ENCODE measurements at regions not wholly inside any gene's neighbourhood (a gene's known extent, or its start where the extent isn't known, plus 50 kb on each side); places are given as distances from the start of the nearest gene placed in this dataset.
"Not testable (repeated sequence)": the region's sequence is repeated elsewhere in the genome, so short reads cannot be mapped to it uniquely, and the experiment has no call there.

DNA sequence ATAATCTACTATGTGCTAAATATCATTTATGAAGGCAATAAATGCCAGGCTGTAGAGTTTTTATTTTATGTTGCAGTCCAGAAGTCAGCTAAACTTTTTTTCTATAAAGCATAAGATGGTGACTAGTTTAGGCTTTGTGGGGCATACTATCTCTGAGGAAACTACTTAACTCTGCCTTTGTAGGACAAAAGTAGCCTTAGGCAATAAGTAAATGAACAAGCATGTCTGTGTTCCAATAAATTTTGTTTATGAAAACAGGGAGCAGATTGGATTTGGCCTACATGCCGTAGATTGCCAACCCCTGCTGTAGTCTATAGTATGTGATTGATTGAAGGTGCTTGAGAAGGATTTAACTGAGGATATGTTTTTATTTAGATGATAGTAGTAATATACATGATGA lies 502.5 kb upstream of the NAALADL2 start:
- H3K9me3 ChIP-seq (ENCODE audit: severe bottlenecking) = no peaks in the 10 kb centered on the region
- H3K4me3 ChIP-seq (ENCODE audit: severe bottlenecking) = no peak overlapping the region
- H3K4me1 ChIP-seq (ENCODE audit: insufficient read depth, poor library complexity, severe bottlenecking) = no peaks in the 10 kb centered on the region
- no peaks in the 10 kb centered on the region for H3K36me3 ChIP-seq (ENCODE audit: low read depth)
- ATAC-seq (ENCODE audit: low read depth) (no peak), DNase-seq (ENCODE audit: low spot score) (no peak)
- H3K27me3 ChIP-seq (ENCODE audit: insufficient read depth, poor library complexity, severe bottlenecking) = no peaks in the 10 kb centered on the region
- TF ChIP-seq, protein P1, sequence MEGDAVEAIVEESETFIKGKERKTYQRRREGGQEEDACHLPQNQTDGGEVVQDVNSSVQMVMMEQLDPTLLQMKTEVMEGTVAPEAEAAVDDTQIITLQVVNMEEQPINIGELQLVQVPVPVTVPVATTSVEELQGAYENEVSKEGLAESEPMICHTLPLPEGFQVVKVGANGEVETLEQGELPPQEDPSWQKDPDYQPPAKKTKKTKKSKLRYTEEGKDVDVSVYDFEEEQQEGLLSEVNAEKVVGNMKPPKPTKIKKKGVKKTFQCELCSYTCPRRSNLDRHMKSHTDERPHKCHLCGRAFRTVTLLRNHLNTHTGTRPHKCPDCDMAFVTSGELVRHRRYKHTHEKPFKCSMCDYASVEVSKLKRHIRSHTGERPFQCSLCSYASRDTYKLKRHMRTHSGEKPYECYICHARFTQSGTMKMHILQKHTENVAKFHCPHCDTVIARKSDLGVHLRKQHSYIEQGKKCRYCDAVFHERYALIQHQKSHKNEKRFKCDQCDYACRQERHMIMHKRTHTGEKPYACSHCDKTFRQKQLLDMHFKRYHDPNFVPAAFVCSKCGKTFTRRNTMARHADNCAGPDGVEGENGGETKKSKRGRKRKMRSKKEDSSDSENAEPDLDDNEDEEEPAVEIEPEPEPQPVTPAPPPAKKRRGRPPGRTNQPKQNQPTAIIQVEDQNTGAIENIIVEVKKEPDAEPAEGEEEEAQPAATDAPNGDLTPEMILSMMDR (IDR thresholded peaks at IDR 0.05; ENCODE audit: poor library complexity, severe bottlenecking) = no peak
- H3K27ac ChIP-seq (ENCODE audit: poor library complexity, severe bottlenecking) = no peak overlapping the region

DNA sequence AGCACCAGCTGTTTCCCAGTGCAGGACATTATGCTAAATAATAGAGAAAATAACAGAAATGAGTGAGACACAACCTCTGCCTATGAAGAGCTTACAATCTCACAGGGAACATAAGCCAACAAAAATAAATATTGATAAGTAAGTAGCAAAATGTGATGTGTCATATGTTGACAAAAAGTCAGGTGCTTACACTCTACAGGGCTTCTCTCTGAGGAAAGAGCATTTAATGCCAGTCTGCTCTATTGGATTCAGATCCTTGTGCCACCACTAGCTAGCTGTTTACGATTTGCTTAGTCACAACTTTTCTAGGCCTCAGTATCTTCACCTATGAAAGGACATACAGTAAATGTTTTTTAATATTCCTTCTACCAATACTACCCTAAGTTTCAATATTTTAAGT lies 500.9 kb upstream of the NAALADL2 start:
- Histone ChIP-seq H3K36me3 (ENCODE audit: low read depth) (no peaks in the 10 kb centered on the region), H3K27ac (ENCODE audit: poor library complexity, severe bottlenecking) (no peak overlapping the region), H3K4me3 (ENCODE audit: severe bottlenecking) (no peak overlapping the region), H3K4me1 (ENCODE audit: insufficient read depth, poor library complexity, severe bottlenecking) (no peaks in the 10 kb centered on the region), H3K9me3 (ENCODE audit: severe bottlenecking) (no peaks in the 10 kb centered on the region), H3K27me3 (ENCODE audit: insufficient read depth, poor library complexity, severe bottlenecking) (no peaks in the 10 kb centered on the region)
- ATAC-seq (ENCODE audit: low read depth) = no peak
- TF ChIP-seq, protein P1 (IDR thresholded peaks at IDR 0.05; ENCODE audit: poor library complexity, severe bottlenecking) = no peak
- no peak for DNase-seq (ENCODE audit: low spot score)

DNA sequence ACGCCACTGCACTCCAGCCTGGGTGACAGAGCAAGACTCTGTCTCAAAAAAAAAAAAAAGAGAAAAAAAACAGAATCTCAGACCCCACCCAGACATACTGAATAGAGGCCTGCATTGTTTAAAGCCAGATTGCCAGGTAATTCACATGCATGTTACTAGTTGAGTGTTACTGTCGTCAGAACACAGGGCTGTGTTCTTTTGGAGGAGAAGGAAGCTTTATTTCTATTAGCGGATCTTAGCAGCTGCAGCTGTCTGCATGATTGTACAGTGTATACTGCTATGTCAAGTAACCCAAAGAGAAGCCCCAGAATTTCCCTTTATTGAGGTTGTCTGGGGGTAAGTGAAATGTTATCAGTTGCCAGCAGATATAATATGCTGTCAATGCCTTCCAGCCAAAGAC lies 496.6 kb upstream of the NAALADL2 start:
- H3K27me3 ChIP-seq (ENCODE audit: insufficient read depth, poor library complexity, severe bottlenecking) = no peaks in the 10 kb centered on the region
- TF ChIP-seq, protein P1 (IDR thresholded peaks at IDR 0.05; ENCODE audit: poor library complexity, severe bottlenecking) = no peak
- H3K27ac ChIP-seq (ENCODE audit: poor library complexity, severe bottlenecking) = no peak overlapping the region
- DNase-seq (ENCODE audit: low spot score) = no peak
- no peaks in the 10 kb centered on the region for H3K9me3 ChIP-seq (ENCODE audit: severe bottlenecking)
- H3K4me1 ChIP-seq (ENCODE audit: insufficient read depth, poor library complexity, severe bottlenecking) = no peaks in the 10 kb centered on the region
- no peaks in the 10 kb centered on the region for H3K36me3 ChIP-seq (ENCODE audit: low read depth)
- H3K4me3 ChIP-seq (ENCODE audit: severe bottlenecking) = no peak overlapping the region
- no peak for ATAC-seq (ENCODE audit: low read depth)

DNA sequence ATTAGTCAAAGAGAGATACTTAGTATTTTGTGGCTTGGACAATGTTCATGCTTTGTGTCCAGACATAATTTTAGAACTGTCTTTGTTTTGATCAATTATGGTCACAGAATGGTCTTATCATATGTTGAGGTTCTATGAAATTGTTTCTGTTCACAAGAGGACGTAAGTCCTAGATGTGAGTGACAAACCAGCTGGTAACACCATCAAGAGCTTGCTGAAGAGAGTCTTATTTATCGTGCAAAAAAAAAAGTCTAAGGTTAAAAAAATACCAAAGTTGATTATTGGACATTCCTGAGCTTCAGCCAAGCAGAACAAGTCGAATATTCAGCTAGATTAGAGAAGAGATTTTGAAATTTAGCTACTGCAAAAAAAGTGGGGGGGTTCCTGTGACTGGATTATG lies 495.9 kb upstream of the NAALADL2 start:
- no peaks in the 10 kb centered on the region for H3K27me3 ChIP-seq (ENCODE audit: insufficient read depth, poor library complexity, severe bottlenecking)
- no peak overlapping the region for H3K4me3 ChIP-seq (ENCODE audit: severe bottlenecking)
- TF ChIP-seq, protein P1 (IDR thresholded peaks at IDR 0.05; ENCODE audit: poor library complexity, severe bottlenecking) = no peak
- DNase-seq (ENCODE audit: low spot score) (no peak), ATAC-seq (ENCODE audit: low read depth) (no peak)
- no peak overlapping the region for H3K27ac ChIP-seq (ENCODE audit: poor library complexity, severe bottlenecking)
- H3K4me1 ChIP-seq (ENCODE audit: insufficient read depth, poor library complexity, severe bottlenecking) = no peaks in the 10 kb centered on the region
- no peaks in the 10 kb centered on the region for H3K36me3 ChIP-seq (ENCODE audit: low read depth)
- H3K9me3 ChIP-seq (ENCODE audit: severe bottlenecking) = no peaks in the 10 kb centered on the region

DNA sequence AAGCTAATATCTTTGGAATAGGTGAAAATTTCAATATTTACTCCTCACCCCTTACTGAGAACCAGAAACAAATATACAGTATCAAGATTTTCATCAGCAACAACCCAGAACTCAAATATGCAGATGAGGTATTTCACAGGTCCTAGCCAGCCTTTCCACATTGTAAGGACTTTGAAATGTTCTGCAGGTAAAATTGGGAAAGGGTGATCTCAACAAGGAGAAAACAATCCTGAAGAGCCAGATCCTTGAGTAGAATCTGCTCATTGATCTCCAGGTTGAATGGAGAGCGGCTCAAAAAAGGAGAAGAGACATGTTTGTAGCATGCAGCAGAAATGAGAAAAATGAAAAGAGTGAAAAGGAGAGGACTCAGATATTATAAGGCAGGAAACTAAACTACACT lies 493.3 kb upstream of the NAALADL2 start:
- TF ChIP-seq, protein P1 (IDR thresholded peaks at IDR 0.05; ENCODE audit: poor library complexity, severe bottlenecking) = no peak
- no peaks in the 10 kb centered on the region for H3K27me3 ChIP-seq (ENCODE audit: insufficient read depth, poor library complexity, severe bottlenecking)
- H3K4me1 ChIP-seq (ENCODE audit: insufficient read depth, poor library complexity, severe bottlenecking) = no peaks in the 10 kb centered on the region
- no peak overlapping the region for H3K27ac ChIP-seq (ENCODE audit: poor library complexity, severe bottlenecking)
- no peak overlapping the region for H3K4me3 ChIP-seq (ENCODE audit: severe bottlenecking)
- no peak for DNase-seq (ENCODE audit: low spot score)
- no peaks in the 10 kb centered on the region for H3K36me3 ChIP-seq (ENCODE audit: low read depth)
- no peak for ATAC-seq (ENCODE audit: low read depth)
- H3K9me3 ChIP-seq (ENCODE audit: severe bottlenecking) = no peaks in the 10 kb centered on the region

DNA sequence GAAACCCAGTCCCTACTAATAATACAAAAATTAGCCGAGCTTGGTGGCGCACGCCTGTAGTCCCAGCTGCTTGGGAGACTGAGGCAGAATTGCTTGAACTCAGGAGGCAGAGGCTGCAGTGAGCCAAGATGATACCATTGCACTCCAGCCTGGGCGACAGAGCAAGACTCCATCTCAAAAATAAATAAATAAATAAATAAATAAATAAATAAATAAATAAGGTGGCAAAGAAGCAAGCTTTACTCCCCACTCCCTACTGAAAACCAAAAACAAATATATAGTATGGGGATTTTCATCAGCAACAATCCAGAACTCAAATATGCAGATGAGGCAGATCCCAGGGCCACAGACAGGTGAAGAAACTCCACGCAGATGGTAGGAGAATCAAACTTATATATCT lies 492.2 kb upstream of the NAALADL2 start:
- H3K27me3 ChIP-seq (ENCODE audit: insufficient read depth, poor library complexity, severe bottlenecking); DNase-seq (ENCODE audit: low spot score); H3K36me3 ChIP-seq (ENCODE audit: low read depth); H3K9me3 ChIP-seq (ENCODE audit: severe bottlenecking); H3K4me1 ChIP-seq (ENCODE audit: insufficient read depth, poor library complexity, severe bottlenecking); H3K27ac ChIP-seq (ENCODE audit: poor library complexity, severe bottlenecking); H3K4me3 ChIP-seq (ENCODE audit: severe bottlenecking); ATAC-seq (ENCODE audit: low read depth): not testable (repeated sequence)

Data from RWPE2 (cell line).